Fibroblast of lung (primary cell): ENCODE measurements at regions not wholly inside any gene's neighbourhood (a gene's known extent, or its start where the extent isn't known, plus 50 kb on each side); places are given as distances from the start of the nearest gene placed in this dataset.

Experiments used
- CTCF ChIP-seq, 2 donors: IDR thresholded peaks in 1 of 2; conservative IDR thresholded peaks in 1 of 2; 1 replicate in 1 of 2; 2 replicates in 1 of 2; pipeline ENCODE4 v1.5.1; 2011 to 2012; ENCODE audit warnings: low read length in 2 of 2, control low read depth in 1 of 2, inconsistent platforms in 1 of 2, low read depth in 1 of 2, mild to moderate bottlenecking in 1 of 2
- EZH2 ChIP-seq: IDR thresholded peaks from 2 replicates; pipeline ENCODE4 v1.5.1; 2012; ENCODE audit warnings: low read length, control low read depth, mild to moderate bottlenecking; ENCODE audit errors: missing control alignments

DNA sequence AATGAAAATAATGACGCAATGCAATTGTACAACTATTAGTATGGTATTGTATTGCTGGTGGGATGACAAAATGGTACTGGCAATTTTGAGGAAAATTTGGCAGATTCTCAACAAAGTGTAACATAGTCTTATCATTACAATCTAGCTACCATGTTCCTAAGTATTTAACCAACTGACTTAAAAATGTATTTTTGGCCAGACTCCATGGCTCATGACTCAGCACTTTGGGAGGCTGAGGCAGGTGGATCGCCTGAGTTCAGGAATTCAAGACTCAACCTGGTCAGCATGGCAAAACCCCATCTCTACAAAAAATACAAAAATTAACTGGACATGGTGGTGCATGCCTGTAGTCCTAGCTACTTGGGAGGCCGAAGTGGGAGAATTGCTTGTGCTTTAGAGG, 1409.5 kb downstream of the AACS start:
- no peak for TF ChIP-seq CTCF (conservative IDR thresholded peaks at IDR 0.05 in 1 of 2, IDR thresholded peaks at IDR 0.05 in 1 of 2; ENCODE audit: low read depth in 1 of 2, low read length in 2 of 2)
- no peak for TF ChIP-seq EZH2
